Parathyroid adenoma (tissue), 2 donors: ENCODE measurements at regions not wholly inside any gene's neighbourhood (a gene's known extent, or its start where the extent isn't known, plus 50 kb on each side); places are given as distances from the start of the nearest gene placed in this dataset.
"Not testable (repeated sequence)": the region's sequence is repeated elsewhere in the genome, so short reads cannot be mapped to it uniquely, and the experiment has no call there.

Source experiments
- H2AFZ ChIP-seq: fragments of 300-600 bp; sonication (generic); one replicate; pipeline ENCODE4 v1.7.0; 2017; ENCODE audit warnings: antibody characterized with exemption, mild to moderate bottlenecking
- H3K27ac ChIP-seq: fragments of 300-600 bp; sonication (generic); one replicate; pipeline ENCODE4 v1.7.0; 2017
- H3K27me3 ChIP-seq: fragments of 300-600 bp; sonication (generic); one replicate; pipeline ENCODE4 v1.7.0; 2017; ENCODE audit warnings: low read length; ENCODE audit not compliant: control insufficient read depth, insufficient read depth
- H3K36me3 ChIP-seq: fragments of 300-600 bp; sonication (generic); one replicate; pipeline ENCODE4 v1.7.0; 2017; ENCODE audit warnings: low read length; ENCODE audit not compliant: control insufficient read depth, insufficient read depth
- H3K4me1 ChIP-seq: fragments of 300-600 bp; sonication (generic); one replicate; pipeline ENCODE4 v1.7.0; 2017; ENCODE audit warnings: control low read depth
- H3K4me2 ChIP-seq: fragments of 300-600 bp; sonication (generic); one replicate; pipeline ENCODE4 v1.7.0; 2017; ENCODE audit warnings: low read length
- H3K4me3 ChIP-seq: fragments of 300-600 bp; sonication (generic); one replicate; pipeline ENCODE4 v1.7.0; 2017; ENCODE audit warnings: low read depth, low read length
- H3K79me2 ChIP-seq: fragments of 300-600 bp; sonication (generic); one replicate; pipeline ENCODE4 v1.7.0; 2017; ENCODE audit warnings: control low read depth
- H3K9ac ChIP-seq: fragments of 300-600 bp; sonication (generic); one replicate; pipeline ENCODE4 v1.7.0; 2017; ENCODE audit warnings: mild to moderate bottlenecking
- H3K9me3 ChIP-seq: fragments of 300-600 bp; sonication (generic); one replicate; pipeline ENCODE4 v1.7.0; 2017; ENCODE audit warnings: low read length; ENCODE audit not compliant: control insufficient read depth
- CTCF ChIP-seq: fragments of 300-600 bp; sonication (generic); IDR thresholded peaks from one replicate; pipeline ENCODE4 v1.7.0; 2017; ENCODE audit warnings: antibody characterized with exemption, mild to moderate bottlenecking
- donor health status: primary hyperparathyroidism.

- no peaks in the 10 kb centered on the region for H3K9me3 ChIP-seq
- no peak overlapping the region for H3K4me3 ChIP-seq
- TF ChIP-seq CTCF, result no peak
- H3K4me1 ChIP-seq, result no peaks in the 10 kb centered on the region
- no peaks in the 10 kb centered on the region for H3K36me3 ChIP-seq
- no peaks in the 10 kb centered on the region for H3K27me3 ChIP-seq
- no peak overlapping the region for H3K4me2 ChIP-seq
- no peak overlapping the region for H3K9ac ChIP-seq
- no peak overlapping the region for H2AFZ ChIP-seq
- H3K27ac ChIP-seq, result no peak overlapping the region
- no peaks in the 10 kb centered on the region for H3K79me2 ChIP-seq
Measured at GRCh38 chr2:131656816-131657633, 129.3 kb downstream of the CCDC74A start.

- TF ChIP-seq CTCF, result no peak
- Histone ChIP-seq H3K27ac (no peak overlapping the region), H2AFZ (no peak overlapping the region), H3K79me2 (no peaks in the 10 kb centered on the region), H3K9me3 (no peaks in the 10 kb centered on the region), H3K9ac (no peak overlapping the region), H3K4me1 (no peaks in the 10 kb centered on the region), H3K4me3 (no peak overlapping the region), H3K27me3 (no peaks in the 10 kb centered on the region), H3K4me2 (no peak overlapping the region), H3K36me3 (no peaks in the 10 kb centered on the region)
Measured at GRCh38 chr2:131657895-131658768, 130.4 kb downstream of the CCDC74A start.

- no peaks in the 10 kb centered on the region for H3K79me2 ChIP-seq
- H3K9me3 ChIP-seq, result no peaks in the 10 kb centered on the region
- H3K4me1 ChIP-seq, result no peaks in the 10 kb centered on the region
- no peak overlapping the region for H3K9ac ChIP-seq
- no peak overlapping the region for H2AFZ ChIP-seq
- no peak for TF ChIP-seq CTCF
- H3K27me3 ChIP-seq, result no peaks in the 10 kb centered on the region
- no peak overlapping the region for H3K27ac ChIP-seq
- H3K4me3 ChIP-seq, result no peak overlapping the region
- H3K36me3 ChIP-seq, result no peaks in the 10 kb centered on the region
- H3K4me2 ChIP-seq, result no peak overlapping the region
Measured at GRCh38 chr2:131658769-131659131, 131.1 kb downstream of the CCDC74A start.

GRCh38 chr2:131659168-131659572 lies 131.5 kb downstream of the CCDC74A start:
- Histone ChIP-seq H3K4me1 (no peaks in the 10 kb centered on the region), H3K79me2 (no peaks in the 10 kb centered on the region), H3K27me3 (no peaks in the 10 kb centered on the region), H3K36me3 (no peaks in the 10 kb centered on the region), H3K9me3 (no peaks in the 10 kb centered on the region), H3K4me2 (no peak overlapping the region), H3K27ac (no peak overlapping the region), H3K4me3 (no peak overlapping the region), H2AFZ (no peak overlapping the region), H3K9ac (no peak overlapping the region)
- no peak for TF ChIP-seq CTCF

- not testable (repeated sequence) for H3K9ac ChIP-seq, H3K27me3 ChIP-seq, H3K79me2 ChIP-seq, H3K4me3 ChIP-seq, H3K4me2 ChIP-seq, H3K9me3 ChIP-seq, H3K4me1 ChIP-seq, H3K27ac ChIP-seq, H3K36me3 ChIP-seq
- H2AFZ ChIP-seq, result peak overlapping the region; percentile 5
Measured at GRCh38 chr2:131661101-131661782, 133.6 kb downstream of the CCDC74A start.

- H3K9me3 ChIP-seq, H3K4me3 ChIP-seq, H3K27ac ChIP-seq, H3K4me1 ChIP-seq, H3K36me3 ChIP-seq, H3K27me3 ChIP-seq, H3K9ac ChIP-seq, H2AFZ ChIP-seq, H3K79me2 ChIP-seq, H3K4me2 ChIP-seq: not testable (repeated sequence)
Measured at GRCh38 chr2:131661884-131662535, 134.3 kb downstream of the CCDC74A start.

GRCh38 chr2:131663501-131663900 lies 135.8 kb downstream of the CCDC74A start:
- not testable (repeated sequence) for H2AFZ ChIP-seq, H3K4me3 ChIP-seq, H3K9me3 ChIP-seq, H3K27me3 ChIP-seq, H3K4me2 ChIP-seq, H3K79me2 ChIP-seq, H3K27ac ChIP-seq, H3K4me1 ChIP-seq, H3K36me3 ChIP-seq, H3K9ac ChIP-seq
